HG03175 (cell line): ENCODE measurements at regions not wholly inside any gene's neighbourhood (a gene's known extent, or its start where the extent isn't known, plus 50 kb on each side); places are given as distances from the start of the nearest gene placed in this dataset.
"Not testable (repeated sequence)": the region's sequence is repeated elsewhere in the genome, so short reads cannot be mapped to it uniquely, and the experiment has no call there.

Experiments used
- ATAC-seq: cut with Tn5 transposase; IDR thresholded peaks from one replicate; pipeline ENCODE4 v1.9.1; 2021; ENCODE audit warnings: mild to moderate bottlenecking, moderate library complexity; ENCODE audit not compliant: unreplicated experiment

- no peak for ATAC-seq
Observed at GRCh38 chr1:191305370-191305769, 827.7 kb upstream of the BRINP3 start.

- no peak for ATAC-seq
Observed at GRCh38 chr1:191306916-191307315, 829.3 kb upstream of the BRINP3 start.

- ATAC-seq: no peak
Observed at GRCh38 chr1:191320062-191320461, 838.2 kb upstream of the RGS18 start.

GRCh38 chr1:191327868-191328267 is 830.4 kb upstream of the RGS18 start:
- ATAC-seq: no peak

- ATAC-seq: no peak
Observed at GRCh38 chr1:191343816-191344215, 814.4 kb upstream of the RGS18 start.

- no peak for ATAC-seq
Observed at GRCh38 chr1:191346381-191346780, 811.9 kb upstream of the RGS18 start.

- no peak for ATAC-seq
Observed at GRCh38 chr1:191348328-191348727, 809.9 kb upstream of the RGS18 start.

- ATAC-seq: no peak
Observed at GRCh38 chr1:191350938-191351337, 807.3 kb upstream of the RGS18 start.

GRCh38 chr1:191358724-191359123 is 799.5 kb upstream of the RGS18 start:
- no peak for ATAC-seq

GRCh38 chr1:191366686-191367085 is 791.6 kb upstream of the RGS18 start:
- ATAC-seq: no peak

GRCh38 chr1:191368891-191369654 is 789.2 kb upstream of the RGS18 start:
- no peak for ATAC-seq

GRCh38 chr1:191371626-191372025 is 786.6 kb upstream of the RGS18 start:
- ATAC-seq: no peak

- ATAC-seq: no peak
Observed at GRCh38 chr1:191388283-191388682, 770.0 kb upstream of the RGS18 start.

GRCh38 chr1:191396622-191397021 is 761.6 kb upstream of the RGS18 start:
- no peak for ATAC-seq

- ATAC-seq: no peak
Observed at GRCh38 chr1:191398551-191398950, 759.7 kb upstream of the RGS18 start.

GRCh38 chr1:191405417-191405816 is 752.8 kb upstream of the RGS18 start:
- no peak for ATAC-seq

GRCh38 chr1:191414981-191415640 is 743.2 kb upstream of the RGS18 start:
- ATAC-seq: no peak

GRCh38 chr1:191419842-191420241 is 738.4 kb upstream of the RGS18 start:
- no peak for ATAC-seq

- ATAC-seq: no peak
Observed at GRCh38 chr1:191427593-191427992, 730.7 kb upstream of the RGS18 start.

- ATAC-seq: no peak
Observed at GRCh38 chr1:191432817-191433216, 725.4 kb upstream of the RGS18 start.

GRCh38 chr1:191438979-191439378 is 719.3 kb upstream of the RGS18 start:
- no peak for ATAC-seq

- ATAC-seq: not testable (repeated sequence)
Observed at GRCh38 chr1:191448279-191448678, 710.0 kb upstream of the RGS18 start.

GRCh38 chr1:191452586-191452985 is 705.7 kb upstream of the RGS18 start:
- ATAC-seq: no peak
